HG03558 (cell line): ENCODE measurements at regions not wholly inside any gene's neighbourhood (a gene's known extent, or its start where the extent isn't known, plus 50 kb on each side); places are given as distances from the start of the nearest gene placed in this dataset.

Experiments used
- ATAC-seq: cut with Tn5 transposase; IDR thresholded peaks from one replicate; pipeline ENCODE4 v1.9.1; 2021; ENCODE audit warnings: moderate number of reproducible peaks; ENCODE audit not compliant: unreplicated experiment; ENCODE audit errors: extremely low read depth

DNA sequence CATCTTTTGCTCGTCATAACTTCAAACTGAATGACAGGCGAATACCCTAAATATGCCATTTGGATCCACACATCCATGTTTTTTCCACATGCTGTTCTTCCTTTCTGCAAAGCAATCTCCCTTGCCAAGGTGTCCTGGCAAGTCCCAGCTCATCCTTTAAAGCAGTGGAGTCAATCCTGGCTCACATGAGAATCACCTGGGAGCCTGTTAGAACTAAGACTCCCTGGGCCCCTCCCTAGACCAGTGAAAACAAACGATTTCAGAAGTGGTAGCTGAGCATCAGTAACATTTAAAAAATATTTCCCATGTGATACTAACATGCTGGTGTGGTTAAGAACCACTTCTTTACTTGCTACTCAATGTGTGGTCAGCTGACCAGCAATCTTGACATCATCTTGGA, 50.6 kb upstream of the PARD3B start:
- no peak for ATAC-seq

GRCh38 chr2:204495381-204495780, 49.9 kb upstream of the PARD3B start:
- ATAC-seq = no peak
